ENCODE measurements at regions not wholly inside any gene's neighbourhood (a gene's known extent, or its start where the extent isn't known, plus 50 kb on each side); places are given as distances from the start of the nearest gene placed in this dataset.
"Not testable (repeated sequence)": the region's sequence is repeated elsewhere in the genome, so short reads cannot be mapped to it uniquely, and the experiment has no call there.

GRCh38 chr3:90207353-90208097 is 1100.1 kb downstream of the EPHA3 start:
- not testable (repeated sequence) for H3K4me3 Mint-ChIP-seq (ENCODE audit: low read depth); H3K36me3 Mint-ChIP-seq (ENCODE audit: insufficient read depth); DNase-seq (ENCODE audit: low spot score, unreplicated experiment); H3K27ac Mint-ChIP-seq; H3K4me1 Mint-ChIP-seq (ENCODE audit: low read depth); H3K27me3 Mint-ChIP-seq; H3K9me3 Mint-ChIP-seq (ENCODE audit: low read depth)

- TF ChIP-seq CTCF (IDR thresholded peaks at IDR 0.05; ENCODE audit: unreplicated experiment) = no peak
- Mint-ChIP-seq H3K36me3 (ENCODE audit: insufficient read depth) (no peaks in the 10 kb centered on the region), H3K4me3 (ENCODE audit: low read depth) (no peak overlapping the region), H3K27ac (no peak overlapping the region), H3K27me3 (no peaks in the 10 kb centered on the region), H3K4me1 (ENCODE audit: low read depth) (no peaks in the 10 kb centered on the region), H3K9me3 (ENCODE audit: low read depth) (peaks cover 10% of the 10 kb centered on the region)
- no peak for DNase-seq (ENCODE audit: low spot score, unreplicated experiment)
Observed at GRCh38 chr3:90221900-90222299, 1114.5 kb downstream of the EPHA3 start.

GRCh38 chr3:90241481-90241880 is 1134.1 kb downstream of the EPHA3 start:
- Mint-ChIP-seq H3K27me3 (no peaks in the 10 kb centered on the region), H3K27ac (no peak overlapping the region), H3K36me3 (ENCODE audit: insufficient read depth) (no peaks in the 10 kb centered on the region), H3K4me3 (ENCODE audit: low read depth) (no peak overlapping the region), H3K4me1 (ENCODE audit: low read depth) (no peaks in the 10 kb centered on the region), H3K9me3 (ENCODE audit: low read depth) (peaks cover 15% of the 10 kb centered on the region)
- no peak for DNase-seq (ENCODE audit: low spot score, unreplicated experiment)
- no peak for TF ChIP-seq CTCF (IDR thresholded peaks at IDR 0.05; ENCODE audit: unreplicated experiment)

GRCh38 chr3:90253131-90253530 is 1145.7 kb downstream of the EPHA3 start:
- Mint-ChIP-seq H3K9me3 (ENCODE audit: low read depth) (no peaks in the 10 kb centered on the region), H3K27me3 (no peaks in the 10 kb centered on the region), H3K36me3 (ENCODE audit: insufficient read depth) (no peaks in the 10 kb centered on the region), H3K4me1 (ENCODE audit: low read depth) (no peaks in the 10 kb centered on the region), H3K27ac (no peak overlapping the region), H3K4me3 (ENCODE audit: low read depth) (no peak overlapping the region)
- no peak for DNase-seq (ENCODE audit: low spot score, unreplicated experiment)
- no peak for TF ChIP-seq CTCF (IDR thresholded peaks at IDR 0.05; ENCODE audit: unreplicated experiment)

GRCh38 chr3:90261481-90262433 is 1154.3 kb downstream of the EPHA3 start:
- H3K27ac Mint-ChIP-seq = no peak overlapping the region
- H3K4me3 Mint-ChIP-seq (ENCODE audit: low read depth) = no peak overlapping the region
- TF ChIP-seq CTCF (IDR thresholded peaks at IDR 0.05; ENCODE audit: unreplicated experiment) = no peak
- H3K36me3 Mint-ChIP-seq (ENCODE audit: insufficient read depth) = no peaks in the 10 kb centered on the region
- DNase-seq (ENCODE audit: low spot score, unreplicated experiment) = no peak
- no peaks in the 10 kb centered on the region for H3K27me3 Mint-ChIP-seq
- H3K4me1 Mint-ChIP-seq (ENCODE audit: low read depth) = no peaks in the 10 kb centered on the region
- peaks cover 34% of the 10 kb centered on the region for H3K9me3 Mint-ChIP-seq (ENCODE audit: low read depth)
